22Rv1 (cell line): ENCODE measurements at regions not wholly inside any gene's neighbourhood (a gene's known extent, or its start where the extent isn't known, plus 50 kb on each side); places are given as distances from the start of the nearest gene placed in this dataset.

ENCODE experiments used
- CTCF ChIP-seq: fragments of 450-650 bp; IDR thresholded peaks from 2 replicates; pipeline ENCODE4 v1.5.1; 2017; ENCODE audit warnings: mild to moderate bottlenecking
- ZFX ChIP-seq: fragments of 450-650 bp; IDR thresholded peaks from 2 replicates; pipeline ENCODE4 v1.6.1; 2017; ENCODE audit warnings: antibody characterized with exemption, borderline replicate concordance

GRCh38 chr11:30092518-30092917 lies 75.7 kb upstream of the KCNA4 start:
- TF ChIP-seq CTCF (no peak), ZFX (no peak)
